VCaP (cell line): ENCODE measurements at regions not wholly inside any gene's neighbourhood (a gene's known extent, or its start where the extent isn't known, plus 50 kb on each side); places are given as distances from the start of the nearest gene placed in this dataset.

ENCODE experiments used
- H3K27ac ChIP-seq: fragments of 450-650 bp; 2 replicates; pipeline ENCODE4 v1.5.1; 2017
- TF ChIP-seq, protein P1 (sequence below): fragments of 450-650 bp; conservative IDR thresholded peaks from 2 replicates; pipeline ENCODE4 v1.5.1; 2017; ENCODE audit warnings: mild to moderate bottlenecking, moderate library complexity

DNA sequence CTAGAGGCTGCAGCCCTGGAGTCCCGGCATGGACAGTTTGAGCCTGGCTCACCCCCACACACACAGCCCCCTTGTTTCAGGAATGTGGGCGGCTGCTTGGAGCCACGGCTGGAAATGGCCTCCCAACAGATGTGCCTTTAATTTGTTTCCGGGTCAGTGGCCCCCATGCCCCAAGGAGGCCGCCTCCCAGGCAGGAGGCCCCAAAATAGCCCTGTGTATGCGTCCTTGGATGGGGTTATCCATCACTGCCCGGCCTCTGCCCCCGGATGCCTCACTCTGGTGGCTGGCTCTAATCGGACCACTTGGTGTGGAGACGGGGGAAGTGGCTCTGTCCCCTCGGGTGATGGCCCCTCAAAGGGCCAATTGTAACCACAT lies 151.9 kb upstream of the MYCN start:
- TF ChIP-seq, protein P1, sequence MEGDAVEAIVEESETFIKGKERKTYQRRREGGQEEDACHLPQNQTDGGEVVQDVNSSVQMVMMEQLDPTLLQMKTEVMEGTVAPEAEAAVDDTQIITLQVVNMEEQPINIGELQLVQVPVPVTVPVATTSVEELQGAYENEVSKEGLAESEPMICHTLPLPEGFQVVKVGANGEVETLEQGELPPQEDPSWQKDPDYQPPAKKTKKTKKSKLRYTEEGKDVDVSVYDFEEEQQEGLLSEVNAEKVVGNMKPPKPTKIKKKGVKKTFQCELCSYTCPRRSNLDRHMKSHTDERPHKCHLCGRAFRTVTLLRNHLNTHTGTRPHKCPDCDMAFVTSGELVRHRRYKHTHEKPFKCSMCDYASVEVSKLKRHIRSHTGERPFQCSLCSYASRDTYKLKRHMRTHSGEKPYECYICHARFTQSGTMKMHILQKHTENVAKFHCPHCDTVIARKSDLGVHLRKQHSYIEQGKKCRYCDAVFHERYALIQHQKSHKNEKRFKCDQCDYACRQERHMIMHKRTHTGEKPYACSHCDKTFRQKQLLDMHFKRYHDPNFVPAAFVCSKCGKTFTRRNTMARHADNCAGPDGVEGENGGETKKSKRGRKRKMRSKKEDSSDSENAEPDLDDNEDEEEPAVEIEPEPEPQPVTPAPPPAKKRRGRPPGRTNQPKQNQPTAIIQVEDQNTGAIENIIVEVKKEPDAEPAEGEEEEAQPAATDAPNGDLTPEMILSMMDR, result no peak
- no peak overlapping the region for H3K27ac ChIP-seq

DNA sequence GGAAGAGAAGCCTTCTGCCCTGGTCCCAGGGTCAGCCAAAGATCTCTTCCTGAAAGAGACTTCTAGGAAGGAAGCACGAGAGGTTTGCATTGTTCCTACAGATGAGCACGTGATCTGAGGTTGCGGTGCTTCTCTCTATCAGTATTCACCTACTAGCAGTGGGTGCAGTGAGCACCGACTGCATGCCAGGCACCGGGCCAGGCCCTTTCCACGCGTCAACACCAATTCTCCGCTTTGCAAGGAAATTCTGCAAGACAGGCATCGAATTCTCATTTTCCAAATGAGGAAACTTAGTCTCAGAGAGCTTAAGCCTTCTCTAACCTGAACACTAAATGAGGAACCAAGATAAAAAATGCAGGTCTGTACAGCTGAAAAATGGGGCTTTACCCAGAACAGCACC lies 151.5 kb upstream of the MYCN start:
- TF ChIP-seq, protein P1, result no peak
- no peak overlapping the region for H3K27ac ChIP-seq

DNA sequence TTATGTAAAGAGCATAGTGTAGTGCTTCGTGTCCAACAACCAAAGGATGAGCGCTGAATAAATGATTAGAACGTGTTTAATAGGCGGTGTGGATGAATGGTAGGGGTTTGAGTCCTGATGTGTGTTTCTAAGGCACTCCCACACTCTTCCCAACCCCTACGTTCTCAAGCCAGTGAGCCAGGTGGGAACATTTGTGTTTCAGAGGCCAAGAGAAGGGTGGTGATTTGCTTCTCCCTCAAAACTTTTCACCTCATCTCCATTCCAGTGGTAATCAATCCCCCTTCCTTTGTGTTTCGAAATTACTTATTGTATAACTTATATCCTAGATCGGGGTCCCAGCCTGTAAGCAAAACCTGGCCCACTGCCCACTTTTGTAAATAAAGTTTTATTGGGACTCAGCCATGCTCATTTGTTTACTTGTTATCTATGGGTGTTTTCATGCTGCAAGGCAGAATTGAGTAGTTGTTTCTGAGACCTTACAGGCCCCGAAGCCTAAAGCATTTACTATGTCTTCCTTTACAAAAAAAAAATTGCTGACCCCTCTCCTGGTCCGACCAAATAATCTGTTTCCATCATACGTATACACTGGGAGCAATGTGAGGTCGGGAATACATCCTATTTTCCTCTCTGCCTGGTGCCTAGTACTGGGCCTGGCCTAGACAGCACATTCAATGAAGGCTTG lies 150.8 kb upstream of the MYCN start:
- TF ChIP-seq, protein P1, result no peak
- H3K27ac ChIP-seq, result no peak overlapping the region

DNA sequence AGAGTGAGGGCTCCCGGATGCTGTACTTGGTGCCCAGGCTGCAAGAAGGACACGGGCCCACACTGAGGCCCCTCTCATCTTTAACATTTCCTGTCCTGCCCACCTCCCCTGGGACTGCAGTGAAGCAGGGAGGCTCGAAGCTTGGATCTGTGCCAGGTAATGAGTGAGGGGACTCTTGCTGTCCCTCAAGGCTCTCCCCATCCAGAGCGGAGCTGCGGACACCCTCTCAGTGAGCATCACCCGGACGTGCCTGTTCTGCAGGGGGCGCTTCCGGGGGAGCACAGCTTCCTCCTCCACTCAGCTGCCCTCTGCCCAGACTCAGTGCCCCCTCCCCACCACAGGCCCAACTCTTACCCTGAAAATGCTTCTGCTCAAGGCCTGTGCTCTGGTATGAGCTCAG lies 150.0 kb upstream of the MYCN start:
- TF ChIP-seq, protein P1, result no peak
- H3K27ac ChIP-seq, result no peak overlapping the region

DNA sequence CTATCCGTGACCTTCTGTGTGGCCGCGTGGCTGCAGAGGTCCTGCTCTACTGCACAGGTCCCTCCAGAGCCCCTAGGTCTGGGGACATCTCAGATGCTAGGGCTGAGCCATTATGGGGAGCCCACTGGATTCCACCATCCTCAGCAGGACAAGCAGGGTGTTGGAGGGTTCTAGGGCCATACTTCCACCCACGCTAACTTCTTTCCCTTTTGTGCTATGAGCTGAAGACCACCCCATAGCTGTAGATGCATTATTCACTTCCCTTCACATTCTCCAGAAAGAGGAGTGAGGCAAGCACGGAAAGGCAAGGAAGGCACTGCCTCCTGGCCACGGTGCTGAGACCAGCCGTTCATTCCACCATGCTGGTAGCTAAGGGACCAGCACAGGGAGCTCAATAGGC lies 149.5 kb upstream of the MYCN start:
- no peak overlapping the region for H3K27ac ChIP-seq
- TF ChIP-seq, protein P1, result no peak

DNA sequence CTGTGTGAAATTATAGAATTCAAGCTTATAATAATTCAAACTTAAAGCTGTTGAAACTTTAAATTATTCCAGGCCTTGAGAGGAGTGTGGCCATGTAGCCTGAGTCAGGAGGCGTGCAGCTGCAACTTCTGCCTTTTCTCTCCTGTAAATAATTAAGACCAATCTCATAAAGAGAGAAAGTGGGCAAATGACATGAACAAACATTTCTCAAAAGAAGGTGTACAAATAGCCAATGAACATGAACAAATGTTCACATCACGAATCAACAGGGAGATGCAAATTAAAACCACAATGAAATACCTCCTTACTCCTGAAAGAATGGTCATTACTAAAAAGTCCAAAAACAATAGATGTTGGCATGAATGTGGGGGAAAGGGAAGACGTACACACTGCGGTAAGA lies 149.1 kb upstream of the MYCN start:
- H3K27ac ChIP-seq, result no peak overlapping the region
- TF ChIP-seq, protein P1, result no peak

DNA sequence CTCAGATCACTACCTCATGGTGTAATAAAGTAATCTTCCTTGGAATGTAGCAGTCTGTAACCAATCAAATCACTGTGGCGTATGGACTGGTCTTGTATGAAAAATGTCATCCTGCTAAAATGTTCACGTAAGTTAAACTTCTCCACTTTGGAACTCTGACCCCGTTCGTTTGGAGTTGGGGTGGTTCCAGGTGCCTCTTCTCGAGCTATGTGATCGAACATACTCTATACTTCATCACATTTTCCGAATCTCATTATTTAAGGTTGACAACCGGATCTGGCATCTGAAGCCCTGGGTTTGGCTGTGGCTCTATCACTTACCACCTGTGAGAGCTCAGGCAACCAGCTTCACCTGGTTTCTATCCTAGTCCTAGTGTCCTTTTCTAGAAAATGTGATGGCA lies 148.0 kb upstream of the MYCN start:
- TF ChIP-seq, protein P1, result no peak

More for the DNA sequence above, 148.0 kb upstream of the MYCN start:
- H3K27ac ChIP-seq, result no peak overlapping the region
